GM12878 (cell line): ENCODE measurements at regions not wholly inside any gene's neighbourhood (a gene's known extent, or its start where the extent isn't known, plus 50 kb on each side); places are given as distances from the start of the nearest gene placed in this dataset.

Experiments used
- ATAC-seq: fragments of 200-7000 bp; cut with Tn5 transposase; 3 replicates; pipeline ENCODE4 v1.9.1; 2020; ENCODE audit warnings: mild to moderate bottlenecking, moderate library complexity
- BruUV-seq: library from RNA; stranded (reverse); fragments of 400-500 nt; replicated peaks from 2 replicates; lab custom pipeline; 2021; lab: Mats Ljungman, UMichigan
- CTCF ChIA-PET: fragments of 300-600 bp; sonication (Branson Sonifier 250); formaldehyde crosslinking; extraction: SDS; loops from one replicate; lab custom pipeline; 2021; ENCODE audit warnings: inconsistent platforms; lab: Yijun Ruan, JAX
- POLR2A ChIA-PET: fragments of 350-600 bp; formaldehyde crosslinking; extraction: SDS; loops from one replicate; lab custom pipeline; 2021; ENCODE audit warnings: inconsistent platforms; lab: Charles Lee
- RAD21 ChIA-PET: fragments of 300-600 bp; sonication (Branson Sonifier 250); formaldehyde crosslinking; loops from one replicate; lab custom pipeline; 2023; ENCODE audit warnings: antibody characterized with exemption; ENCODE audit not compliant: unreplicated experiment; lab: Charles Lee
- SMC1A ChIA-PET: fragments of 300-600 bp; sonication (Branson Sonifier 250); formaldehyde crosslinking; loops from one replicate; lab custom pipeline; 2023; ENCODE audit not compliant: unreplicated experiment, uncharacterized antibody; lab: Charles Lee
- DNase-seq: peaks from one replicate; pipeline ENCODE4 v3.0.0-alpha.2; 2011; ENCODE audit warnings: low read depth, low spot score
- FAIRE-seq: peaks from 3 replicates; lab custom pipeline; 2011; peaks lifted over from hg19 to GRCh38; lab: Jason Lieb, UNC
- H2AFZ ChIP-seq: 2 replicates; pipeline ENCODE4 v1.6.0; 2011; ENCODE audit warnings: low read depth, low read length, control low read depth; ENCODE audit not compliant: control insufficient read depth
- H3K27ac ChIP-seq: 2 replicates; pipeline ENCODE4 v1.5.1; 2011; ENCODE audit warnings: control low read depth; ENCODE audit not compliant: control insufficient read depth, insufficient read depth
- H3K27me3 ChIP-seq, 2 experiments: replicated peaks in 1 of 2; 2 replicates each; pipeline versions ENCODE4 v1.6.0 to v1.6.1; 2011; ENCODE audit warnings: low read length in 1 of 2; ENCODE audit not compliant: control insufficient read depth in 2 of 2, insufficient read depth in 2 of 2
- H3K36me3 ChIP-seq, 2 experiments: 2 replicates each; pipeline ENCODE4 v1.5.1; 2011; ENCODE audit warnings: low read length in 1 of 2; ENCODE audit not compliant: control insufficient read depth in 2 of 2, insufficient read depth in 2 of 2
- H3K4me1 ChIP-seq: 2 replicates; pipeline ENCODE4 v1.6.1; 2011; ENCODE audit warnings: mild to moderate bottlenecking, low read length, moderate library complexity, mixed read lengths; ENCODE audit not compliant: control insufficient read depth, insufficient read depth
- H3K4me2 ChIP-seq: 2 replicates; pipeline ENCODE4 v1.6.0; 2011; ENCODE audit warnings: control low read depth; ENCODE audit not compliant: control insufficient read depth, insufficient read depth
- H3K4me3 ChIP-seq: fragments of 200-600 bp; sonication (generic); 2 replicates; pipeline ENCODE4 v1.5.1; 2016
- H3K79me2 ChIP-seq: 2 replicates; pipeline ENCODE4 v1.6.0; 2011; ENCODE audit warnings: low read length; ENCODE audit not compliant: control insufficient read depth, insufficient read depth
- H3K9ac ChIP-seq: 2 replicates; pipeline ENCODE4 v1.8.0; 2011; ENCODE audit warnings: low read length, control low read depth, mixed read lengths; ENCODE audit not compliant: control insufficient read depth, insufficient read depth
- H3K9me3 ChIP-seq: replicated peaks from 3 replicates; pipeline ENCODE4 v1.5.1; 2011; ENCODE audit warnings: mild to moderate bottlenecking, low read length; ENCODE audit not compliant: control insufficient read depth, insufficient read depth
- H4K20me1 ChIP-seq: 2 replicates; pipeline ENCODE4 v1.6.0; 2011; ENCODE audit not compliant: control insufficient read depth, insufficient read depth
- CHD1 ChIP-seq: IDR thresholded peaks from 2 replicates; pipeline ENCODE4 v1.6.1; 2012; ENCODE audit warnings: low read depth, low read length, improper control_type of control experiment
- ESRRA ChIP-seq: IDR thresholded peaks from 2 replicates; pipeline ENCODE4 v1.6.1; 2012; ENCODE audit warnings: mild to moderate bottlenecking, low read length, improper control_type of control experiment
- ETV6 ChIP-seq, 2 experiments: fragments of 450-650 bp in 1 of 2; IDR thresholded peaks in 1 of 2; conservative IDR thresholded peaks in 1 of 2; 2 replicates each; pipeline ENCODE4 v1.6.1; 2014; ENCODE audit warnings: antibody characterized with exemption in 1 of 2, borderline replicate concordance in 1 of 2, low read depth in 1 of 2, mild to moderate bottlenecking in 1 of 2, moderate library complexity in 1 of 2
- FOS ChIP-seq: IDR thresholded peaks from 3 replicates; pipeline ENCODE4 v1.6.1; 2011; ENCODE audit warnings: borderline replicate concordance; ENCODE audit not compliant: insufficient read length; ENCODE audit errors: extremely low read depth
- IKZF1 ChIP-seq: fragments of 450-650 bp; conservative IDR thresholded peaks from 2 replicates; pipeline ENCODE4 v1.6.1; 2017; ENCODE audit warnings: antibody characterized with exemption, mild to moderate bottlenecking
- IKZF2 ChIP-seq, 2 experiments: fragments of 450-650 bp; IDR thresholded peaks; 2 replicates each; pipeline ENCODE4 v1.6.1; 2017; ENCODE audit warnings: mild to moderate bottlenecking in 2 of 2, moderate library complexity in 2 of 2
- JUNB ChIP-seq: IDR thresholded peaks from 2 replicates; pipeline ENCODE4 v1.6.1; 2016; ENCODE audit warnings: antibody characterized with exemption, mild to moderate bottlenecking
- KLF5 ChIP-seq: fragments of 450-650 bp; IDR thresholded peaks from 2 replicates; pipeline ENCODE4 v1.6.1; 2014; ENCODE audit warnings: mild to moderate bottlenecking; ENCODE audit not compliant: partially characterized antibody
- MEF2A ChIP-seq: IDR thresholded peaks from 2 replicates; pipeline ENCODE4 v1.6.1; 2011; ENCODE audit warnings: low read depth, mild to moderate bottlenecking, low read length, moderate library complexity; ENCODE audit not compliant: insufficient read depth
- NFIC ChIP-seq: IDR thresholded peaks from 2 replicates; pipeline ENCODE4 v1.6.1; 2012; ENCODE audit warnings: low read depth, mild to moderate bottlenecking, inconsistent platforms, low read length, moderate library complexity
- NR2C1 ChIP-seq: fragments of 450-650 bp; IDR thresholded peaks from 2 replicates; pipeline ENCODE4 v1.6.1; 2017; ENCODE audit warnings: antibody characterized with exemption, mild to moderate bottlenecking, moderate library complexity
- NRF1 ChIP-seq: conservative IDR thresholded peaks from 2 replicates; pipeline ENCODE4 v1.6.1; 2011; ENCODE audit warnings: mild to moderate bottlenecking, low read depth, low read length, improper control_type of control experiment
- STAT1 ChIP-seq: fragments of 450-650 bp; conservative IDR thresholded peaks from 2 replicates; pipeline ENCODE4 v1.6.1; 2014; ENCODE audit warnings: antibody characterized with exemption, mild to moderate bottlenecking
- ZBED1 ChIP-seq: IDR thresholded peaks from 2 replicates; pipeline ENCODE4 v1.6.1; 2016; ENCODE audit warnings: borderline replicate concordance
- ZNF274 ChIP-seq: IDR thresholded peaks from one replicate; pipeline ENCODE4 v1.8.0; 2011; ENCODE audit not compliant: insufficient read length, insufficient read depth
- ZSCAN29 ChIP-seq: fragments of 450-650 bp; IDR thresholded peaks from 2 replicates; pipeline ENCODE4 v1.6.1; 2017; ENCODE audit warnings: mild to moderate bottlenecking, moderate library complexity
- WGBS: methylation state at CpG from one replicate; pipeline ENCODE4 v1.1.6; 2016; ENCODE audit warnings: low lambda C conversion rate; ENCODE audit not compliant: insufficient replicate concordance, insufficient coverage; ENCODE audit errors: missing lambda C conversion rate; 5-methylcytosine and 5-hydroxymethylcytosine counted together
- in situ Hi-C: fragments of 300-500 bp; cut with MboI; formaldehyde crosslinking; loops from 9 replicates; pipeline ENCODE4 v1.14.3; 2018; ENCODE audit warnings: mixed read lengths
- intact Hi-C: fragments of 100-400 bp; cut with micrococcal nuclease; formaldehyde crosslinking; loops from one replicate; pipeline ENCODE4 v1.14.2; 2022; ENCODE audit not compliant: unreplicated experiment
- TF ChIP-seq, protein P1 (sequence below): fragments of 450-650 bp; IDR thresholded peaks from 2 replicates; pipeline ENCODE4 v1.6.1; 2018; ENCODE audit warnings: borderline replicate concordance, mild to moderate bottlenecking; ENCODE audit not compliant: partially characterized antibody
- TF ChIP-seq, protein P2 (sequence below): fragments of 450-650 bp; formaldehyde crosslinking; IDR thresholded peaks from 2 replicates; pipeline ENCODE4 v1.5.0; 2022; ENCODE audit warnings: mild to moderate bottlenecking, missing genetic modification characterization
- TF ChIP-seq, protein P3 (sequence below): IDR thresholded peaks from 2 replicates; pipeline ENCODE4 v1.6.1; 2011; ENCODE audit warnings: low read depth, mild to moderate bottlenecking, low read length, moderate library complexity, borderline replicate concordance; ENCODE audit errors: extremely low read depth
- TF ChIP-seq, protein P4 (sequence below): IDR thresholded peaks from 2 replicates; pipeline ENCODE4 v1.6.1; 2011; ENCODE audit warnings: borderline replicate concordance, low read depth, mild to moderate bottlenecking, moderate library complexity, mixed read lengths, low read length; ENCODE audit not compliant: insufficient read depth; ENCODE audit errors: extremely low read length

DNA sequence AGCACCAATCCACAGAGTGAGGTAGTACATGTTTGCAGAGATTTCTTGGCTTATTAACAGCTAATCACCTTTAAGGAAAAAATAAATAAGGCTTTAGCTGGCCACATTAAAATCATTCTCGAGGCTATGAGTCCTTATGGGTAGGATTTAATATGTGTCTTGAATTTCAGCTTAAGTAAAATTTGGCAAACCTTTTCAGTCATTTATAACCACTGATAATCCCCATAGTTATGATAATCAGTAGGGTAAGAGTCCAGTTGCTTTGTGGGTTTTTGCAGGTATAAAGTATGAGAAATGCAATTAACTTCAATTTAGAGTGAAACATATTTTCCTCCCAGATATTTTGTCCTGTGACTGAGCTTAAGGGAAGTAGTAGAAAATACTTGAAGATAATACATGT, 1458.9 kb upstream of the FLRT2 start:
- 0% methylated on average over 1 of the region's 1 CpG for WGBS
- FAIRE-seq: no peak
- no peak for ATAC-seq
- BruUV-seq: no TSS peak
- Histone ChIP-seq H3K4me1 (no peaks in the 10 kb centered on the region), H3K4me3 (no peak overlapping the region), H3K36me3 (no peaks in the 10 kb centered on the region), H3K9me3 (no peaks in the 10 kb centered on the region), H3K9ac (no peak overlapping the region), H3K79me2 (no peaks in the 10 kb centered on the region), H4K20me1 (no peaks in the 10 kb centered on the region), H3K27ac (no peak overlapping the region), H3K27me3 (no peaks in the 10 kb centered on the region), H2AFZ (no peak overlapping the region), H3K4me2 (no peak overlapping the region)
- ChIA-PET CTCF (interaction anchor here (0.8 kb wide), 1 partner anchor 18 kb away, joined by 3 read pairs; no protein-coding TSS in a partner anchor), POLR2A (no interaction called here), SMC1A (no interaction called here), RAD21 (no interaction called here)
- in situ Hi-C loops (no loop called here), intact Hi-C loops (no loop called here)
- TF ChIP-seq, protein P1, sequence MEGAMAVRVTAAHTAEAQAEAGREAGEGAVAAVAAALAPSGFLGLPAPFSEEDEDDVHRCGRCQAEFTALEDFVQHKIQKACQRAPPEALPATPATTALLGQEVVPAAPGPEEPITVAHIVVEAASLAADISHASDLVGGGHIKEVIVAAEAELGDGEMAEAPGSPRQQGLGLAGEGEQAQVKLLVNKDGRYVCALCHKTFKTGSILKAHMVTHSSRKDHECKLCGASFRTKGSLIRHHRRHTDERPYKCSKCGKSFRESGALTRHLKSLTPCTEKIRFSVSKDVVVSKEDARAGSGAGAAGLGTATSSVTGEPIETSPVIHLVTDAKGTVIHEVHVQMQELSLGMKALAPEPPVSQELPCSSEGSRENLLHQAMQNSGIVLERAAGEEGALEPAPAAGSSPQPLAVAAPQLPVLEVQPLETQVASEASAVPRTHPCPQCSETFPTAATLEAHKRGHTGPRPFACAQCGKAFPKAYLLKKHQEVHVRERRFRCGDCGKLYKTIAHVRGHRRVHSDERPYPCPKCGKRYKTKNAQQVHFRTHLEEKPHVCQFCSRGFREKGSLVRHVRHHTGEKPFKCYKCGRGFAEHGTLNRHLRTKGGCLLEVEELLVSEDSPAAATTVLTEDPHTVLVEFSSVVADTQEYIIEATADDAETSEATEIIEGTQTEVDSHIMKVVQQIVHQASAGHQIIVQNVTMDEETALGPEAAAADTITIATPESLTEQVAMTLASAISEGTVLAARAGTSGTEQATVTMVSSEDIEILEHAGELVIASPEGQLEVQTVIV: no peak
- TF ChIP-seq STAT1 (no peak), CHD1 (no peak), JUNB (no peak), ZSCAN29 (no peak), NR2C1 (no peak), KLF5 (no peak), ZNF274 (no peak), IKZF1 (no peak), ETV6 (conservative IDR thresholded peaks at IDR 0.05 in 1 of 2, IDR thresholded peaks at IDR 0.05 in 1 of 2; ENCODE audit: borderline replicate concordance in 1 of 2, low read depth in 1 of 2) (no peak), ZBED1 (no peak), MEF2A (no peak), ESRRA (no peak), NRF1 (no peak), IKZF2 (IDR thresholded peaks at IDR 0.05) (no peak), NFIC (no peak), FOS (no peak)
- TF ChIP-seq, protein P2, sequence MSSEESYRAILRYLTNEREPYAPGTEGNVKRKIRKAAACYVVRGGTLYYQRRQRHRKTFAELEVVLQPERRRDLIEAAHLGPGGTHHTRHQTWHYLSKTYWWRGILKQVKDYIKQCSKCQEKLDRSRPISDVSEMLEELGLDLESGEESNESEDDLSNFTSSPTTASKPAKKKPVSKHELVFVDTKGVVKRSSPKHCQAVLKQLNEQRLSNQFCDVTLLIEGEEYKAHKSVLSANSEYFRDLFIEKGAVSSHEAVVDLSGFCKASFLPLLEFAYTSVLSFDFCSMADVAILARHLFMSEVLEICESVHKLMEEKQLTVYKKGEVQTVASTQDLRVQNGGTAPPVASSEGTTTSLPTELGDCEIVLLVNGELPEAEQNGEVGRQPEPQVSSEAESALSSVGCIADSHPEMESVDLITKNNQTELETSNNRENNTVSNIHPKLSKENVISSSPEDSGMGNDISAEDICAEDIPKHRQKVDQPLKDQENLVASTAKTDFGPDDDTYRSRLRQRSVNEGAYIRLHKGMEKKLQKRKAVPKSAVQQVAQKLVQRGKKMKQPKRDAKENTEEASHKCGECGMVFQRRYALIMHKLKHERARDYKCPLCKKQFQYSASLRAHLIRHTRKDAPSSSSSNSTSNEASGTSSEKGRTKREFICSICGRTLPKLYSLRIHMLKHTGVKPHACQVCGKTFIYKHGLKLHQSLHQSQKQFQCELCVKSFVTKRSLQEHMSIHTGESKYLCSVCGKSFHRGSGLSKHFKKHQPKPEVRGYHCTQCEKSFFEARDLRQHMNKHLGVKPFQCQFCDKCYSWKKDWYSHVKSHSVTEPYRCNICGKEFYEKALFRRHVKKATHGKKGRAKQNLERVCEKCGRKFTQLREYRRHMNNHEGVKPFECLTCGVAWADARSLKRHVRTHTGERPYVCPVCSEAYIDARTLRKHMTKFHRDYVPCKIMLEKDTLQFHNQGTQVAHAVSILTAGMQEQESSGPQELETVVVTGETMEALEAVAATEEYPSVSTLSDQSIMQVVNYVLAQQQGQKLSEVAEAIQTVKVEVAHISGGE (CRISPR knock-in tag): no peak
- TF ChIP-seq, protein P3, sequence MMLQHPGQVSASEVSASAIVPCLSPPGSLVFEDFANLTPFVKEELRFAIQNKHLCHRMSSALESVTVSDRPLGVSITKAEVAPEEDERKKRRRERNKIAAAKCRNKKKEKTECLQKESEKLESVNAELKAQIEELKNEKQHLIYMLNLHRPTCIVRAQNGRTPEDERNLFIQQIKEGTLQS: no peak
- TF ChIP-seq, protein P4, sequence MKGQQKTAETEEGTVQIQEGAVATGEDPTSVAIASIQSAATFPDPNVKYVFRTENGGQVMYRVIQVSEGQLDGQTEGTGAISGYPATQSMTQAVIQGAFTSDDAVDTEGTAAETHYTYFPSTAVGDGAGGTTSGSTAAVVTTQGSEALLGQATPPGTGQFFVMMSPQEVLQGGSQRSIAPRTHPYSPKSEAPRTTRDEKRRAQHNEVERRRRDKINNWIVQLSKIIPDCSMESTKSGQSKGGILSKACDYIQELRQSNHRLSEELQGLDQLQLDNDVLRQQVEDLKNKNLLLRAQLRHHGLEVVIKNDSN: no peak
- no peak for DNase-seq
